GM19463 (cell line): ENCODE measurements at regions not wholly inside any gene's neighbourhood (a gene's known extent, or its start where the extent isn't known, plus 50 kb on each side); places are given as distances from the start of the nearest gene placed in this dataset.

ENCODE experiments used
- ATAC-seq: cut with Tn5 transposase; IDR thresholded peaks from one replicate; pipeline ENCODE4 v1.9.1; 2021; ENCODE audit warnings: mild to moderate bottlenecking, moderate library complexity; ENCODE audit not compliant: unreplicated experiment

DNA sequence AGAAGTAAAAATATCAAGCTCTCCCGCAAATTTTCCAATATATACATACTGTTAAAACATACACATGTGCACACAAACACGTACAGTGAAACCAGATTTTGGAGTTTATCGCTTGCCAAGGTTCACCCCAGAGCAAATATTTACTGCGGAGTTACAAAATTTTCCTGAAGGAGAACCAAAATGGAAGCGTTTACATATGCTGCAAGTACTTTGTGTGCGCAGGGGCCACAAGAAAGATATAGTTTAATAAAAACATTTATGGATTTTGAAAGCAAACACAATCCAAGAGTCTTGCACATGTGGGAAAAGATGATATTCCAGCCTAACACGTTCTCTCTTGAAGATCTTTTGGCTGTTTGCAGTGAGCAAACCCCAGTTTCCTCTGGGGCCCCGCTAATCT is 301.3 kb upstream of the NFE2L3 start:
- no peak for ATAC-seq

DNA sequence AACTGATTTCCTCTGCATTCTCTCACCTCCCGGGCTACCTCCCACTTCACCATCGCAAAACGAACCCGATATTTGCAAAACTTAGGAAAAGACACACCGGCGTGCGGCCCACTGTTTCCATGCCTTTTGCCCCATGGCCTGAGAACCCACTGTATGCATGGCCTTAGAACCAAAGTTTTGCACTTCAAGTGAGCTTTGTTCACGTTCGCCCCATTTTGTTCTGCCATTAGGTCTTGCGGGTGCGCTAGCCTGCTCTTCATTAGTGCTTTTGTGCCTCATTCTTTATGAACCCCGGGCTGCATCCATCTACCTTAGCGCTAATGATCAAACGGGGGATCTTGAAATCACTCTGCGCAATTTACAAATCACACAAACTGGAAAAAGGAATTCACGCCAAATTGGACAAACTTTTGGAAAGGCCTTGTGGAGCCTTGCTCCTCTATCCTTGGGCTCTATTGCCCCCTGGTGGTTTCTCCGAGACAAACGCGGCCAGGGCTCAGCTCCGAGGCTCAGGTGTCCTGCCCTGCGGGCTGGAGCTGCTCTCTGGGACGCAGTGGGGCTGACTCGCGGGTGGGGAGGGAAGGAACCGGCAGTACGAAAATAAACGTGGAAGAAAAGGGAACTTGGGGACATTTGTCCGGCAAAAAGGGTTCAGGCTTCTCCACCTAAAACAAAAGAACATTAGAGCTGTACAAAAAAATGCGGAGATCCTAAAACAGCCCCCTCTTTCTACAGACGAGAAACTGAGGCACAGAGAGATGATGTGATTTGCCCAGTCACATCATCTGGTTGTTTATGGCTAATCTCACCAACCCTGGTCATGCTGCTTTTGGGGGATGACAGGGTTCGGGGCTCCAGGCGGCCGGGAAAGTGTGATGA is 300.4 kb upstream of the NFE2L3 start:
- ATAC-seq = peak; percentile 47

DNA sequence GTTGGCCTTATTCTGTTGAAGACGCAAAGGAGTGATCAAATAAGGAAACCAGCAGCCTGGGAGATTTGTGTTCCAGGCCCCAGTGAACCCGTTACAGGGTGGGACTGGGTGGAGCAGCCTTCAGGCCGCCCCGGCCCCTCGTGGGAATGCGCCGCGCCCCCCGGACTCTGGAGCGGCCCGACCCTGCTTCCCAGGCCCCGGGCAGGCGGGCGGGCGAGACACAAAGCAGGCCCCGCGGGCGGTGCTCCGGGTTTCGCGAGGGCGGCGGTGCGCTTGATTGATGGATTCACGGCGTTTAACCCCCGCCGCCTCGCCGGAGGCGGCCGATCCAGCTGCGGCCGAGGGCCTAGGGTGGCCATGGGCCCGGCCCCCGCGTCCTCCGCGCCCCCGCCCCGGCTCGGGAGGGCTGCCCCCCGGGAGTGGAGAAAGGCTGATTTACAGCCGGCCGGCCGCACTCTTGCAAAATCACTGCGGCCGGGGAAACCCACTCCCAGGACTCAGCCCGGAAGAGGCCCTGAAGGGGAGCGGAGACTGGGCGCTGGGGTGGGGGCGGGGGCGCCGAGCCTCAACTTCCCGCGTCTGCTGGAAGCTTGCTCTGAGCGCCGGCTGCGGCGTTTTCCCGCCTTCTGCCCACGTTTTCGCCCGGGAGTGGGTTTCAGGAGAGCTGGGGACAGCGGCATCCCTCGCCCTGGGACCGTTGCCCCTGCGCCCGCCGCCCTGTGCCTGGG is 299.6 kb upstream of the NFE2L3 start:
- ATAC-seq = no peak

DNA sequence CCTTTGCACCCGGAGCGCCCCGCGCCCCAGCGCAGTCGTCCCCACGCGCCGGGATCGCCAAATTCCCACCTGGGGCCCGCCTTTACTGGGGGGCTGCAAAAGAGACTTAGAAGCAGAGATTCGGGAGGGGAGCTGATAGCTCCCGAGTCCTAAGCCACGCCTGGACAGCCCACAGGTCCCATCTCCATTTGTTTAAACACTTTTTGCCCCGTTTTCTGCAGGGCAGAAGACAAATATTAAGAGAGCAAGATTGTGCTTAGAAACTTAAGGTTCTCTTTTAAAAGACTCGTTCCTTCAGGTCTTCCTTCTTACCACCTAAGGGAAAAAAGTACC is 299.1 kb upstream of the NFE2L3 start:
- ATAC-seq = no peak

DNA sequence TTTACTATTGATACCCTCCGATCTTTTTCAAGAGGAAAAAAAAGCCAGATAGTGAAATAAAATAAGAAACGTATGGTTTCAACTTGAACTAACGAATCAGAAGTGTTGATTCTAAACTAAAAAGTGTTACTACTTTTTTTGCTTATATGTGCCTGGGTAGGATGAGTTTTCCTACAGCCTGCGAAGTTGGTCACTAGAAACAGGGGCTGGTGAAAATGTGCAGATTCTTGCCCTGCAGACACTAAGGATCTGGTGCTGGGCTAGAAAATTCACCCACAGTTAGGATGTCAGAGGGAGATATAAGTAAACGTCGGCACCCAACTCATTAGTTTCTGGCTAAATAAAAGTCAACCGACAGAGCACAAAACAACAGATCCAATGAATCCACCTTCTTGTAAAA is 298.7 kb upstream of the NFE2L3 start:
- no peak for ATAC-seq

DNA sequence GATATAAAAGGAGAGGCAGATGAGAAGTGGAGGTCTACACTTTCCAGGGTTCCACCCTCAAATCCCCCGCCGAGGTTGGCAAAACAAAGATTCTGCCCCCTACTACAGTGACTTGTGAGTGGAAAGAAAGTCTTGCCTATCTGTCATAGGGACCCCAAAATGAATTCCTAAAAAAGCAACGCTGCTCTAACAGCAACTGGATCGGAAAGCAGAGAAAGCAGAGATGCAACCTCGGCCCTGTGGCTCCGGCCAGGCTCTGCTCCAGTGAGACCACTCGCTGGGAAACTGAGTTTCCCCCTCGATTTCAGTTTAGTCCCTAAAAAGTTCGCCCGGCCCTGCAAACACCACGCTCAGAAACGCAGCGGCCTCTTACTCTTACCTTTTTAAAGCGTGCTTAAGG is 297.9 kb upstream of the NFE2L3 start:
- no peak for ATAC-seq

DNA sequence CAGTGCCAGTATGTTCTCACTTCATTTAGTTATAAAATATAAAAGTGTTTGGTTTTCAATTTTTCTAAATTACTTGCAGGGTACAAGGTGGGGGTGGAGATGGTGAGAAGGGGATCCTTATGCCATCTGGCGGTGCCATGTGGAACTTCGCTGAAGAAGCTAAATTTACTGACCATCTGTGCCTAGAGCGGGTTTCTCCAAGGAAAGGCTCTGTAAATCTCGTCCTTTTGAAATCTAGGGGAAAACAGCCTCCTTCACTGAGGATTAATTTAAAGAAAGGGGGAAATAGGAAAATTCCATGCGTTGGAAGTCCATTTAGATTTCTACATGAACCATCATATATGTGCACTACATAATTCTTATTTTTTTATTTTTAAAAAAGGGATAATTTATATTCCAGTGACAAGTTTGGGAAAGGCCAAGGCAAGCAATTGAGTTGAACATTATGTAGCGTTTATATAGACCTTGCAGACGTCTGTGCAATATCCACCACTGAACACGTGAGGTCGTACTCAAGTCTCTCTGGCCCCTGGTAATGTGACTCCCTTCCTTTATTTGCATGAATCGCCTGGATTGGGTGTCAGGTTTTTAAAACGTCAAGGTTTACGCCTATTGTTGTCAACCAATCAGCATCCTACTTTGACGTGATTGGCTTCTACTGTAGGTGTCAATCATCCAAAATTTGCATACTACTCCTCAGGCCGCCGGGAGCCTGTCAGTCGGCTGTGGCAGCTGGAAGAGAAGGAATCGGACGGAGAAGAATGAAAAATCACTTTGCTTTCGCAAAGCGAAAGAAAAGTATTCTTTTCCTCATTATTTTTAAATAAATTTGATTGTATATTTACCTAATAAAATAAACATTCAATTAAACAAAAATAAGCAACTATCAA is 297.1 kb upstream of the NFE2L3 start:
- peak; percentile 31 for ATAC-seq

DNA sequence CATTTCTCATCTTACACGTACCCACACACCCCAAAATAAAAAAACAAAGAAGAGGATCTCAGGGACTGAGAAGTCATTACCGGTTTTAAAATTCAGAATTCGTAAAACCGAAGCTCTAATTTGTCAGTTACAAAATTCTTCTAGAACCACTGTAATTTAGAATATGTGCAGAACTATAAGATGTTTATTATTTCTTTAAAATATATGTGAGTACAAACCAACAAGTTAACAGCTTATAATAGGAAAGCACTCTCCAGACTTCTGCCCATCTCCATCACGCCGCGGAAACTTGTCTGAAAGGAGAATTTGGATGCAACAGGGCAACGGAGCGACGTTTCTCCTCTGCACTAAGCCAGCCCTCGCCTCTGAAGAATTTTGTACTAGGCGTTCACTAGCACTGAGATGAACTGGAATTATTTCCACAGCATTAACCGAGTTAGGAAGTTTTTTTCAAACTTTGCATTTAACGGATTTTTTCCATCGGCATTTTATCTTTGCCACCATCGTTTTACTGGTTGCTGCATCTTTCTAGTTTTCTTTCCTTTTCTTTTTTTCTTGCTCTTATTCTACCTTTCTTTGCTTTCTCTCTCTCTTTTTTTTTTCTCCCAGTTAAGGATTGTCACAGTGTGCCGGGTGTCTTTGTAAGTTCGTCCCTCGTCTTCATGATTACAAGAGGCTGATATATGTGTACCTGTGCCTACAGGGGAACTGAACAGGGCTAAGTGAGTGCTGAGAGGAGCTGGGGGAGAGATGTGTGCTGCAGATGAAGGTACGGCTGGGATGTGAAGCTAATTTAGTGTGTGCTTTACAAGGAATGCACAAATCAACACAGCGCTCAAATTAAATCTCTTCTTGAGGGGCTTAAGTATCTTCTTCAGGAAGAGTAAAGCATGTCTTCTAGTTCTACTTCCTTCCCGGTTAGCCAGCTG is 295.9 kb upstream of the NFE2L3 start:
- ATAC-seq = no peak

DNA sequence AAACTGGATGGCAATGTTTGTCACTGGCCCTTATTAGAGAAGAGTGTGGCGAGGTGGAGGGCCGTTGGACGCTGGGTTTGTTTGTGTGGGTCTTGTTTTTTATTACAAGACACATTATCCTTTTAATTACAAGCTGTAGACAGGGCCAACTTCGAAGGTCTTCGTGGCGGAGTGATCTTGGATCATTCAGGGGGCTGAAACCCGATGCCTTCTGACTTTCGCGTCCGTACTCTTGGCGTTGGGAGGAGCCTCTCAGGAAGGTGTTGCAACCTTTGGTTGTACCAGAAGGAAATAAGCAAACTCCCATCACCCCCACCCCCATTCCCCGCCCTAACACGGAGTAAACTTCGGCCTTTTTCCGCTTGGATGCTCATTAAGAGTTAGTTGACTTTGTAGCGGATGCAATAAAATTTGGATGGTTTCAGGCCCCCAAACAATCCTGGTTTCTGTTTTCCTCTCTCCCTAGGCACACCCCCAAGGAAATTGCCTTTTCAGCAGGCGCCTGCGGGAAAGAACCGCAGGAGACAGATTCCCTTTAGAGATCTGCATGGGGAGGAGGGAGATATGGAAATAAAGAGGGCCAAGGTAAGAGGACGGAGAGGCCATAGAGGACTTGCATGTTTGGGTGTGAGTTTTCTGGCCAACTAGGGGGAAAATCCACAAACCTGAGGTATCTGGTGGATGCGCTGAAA is 294.5 kb upstream of the NFE2L3 start:
- no peak for ATAC-seq

DNA sequence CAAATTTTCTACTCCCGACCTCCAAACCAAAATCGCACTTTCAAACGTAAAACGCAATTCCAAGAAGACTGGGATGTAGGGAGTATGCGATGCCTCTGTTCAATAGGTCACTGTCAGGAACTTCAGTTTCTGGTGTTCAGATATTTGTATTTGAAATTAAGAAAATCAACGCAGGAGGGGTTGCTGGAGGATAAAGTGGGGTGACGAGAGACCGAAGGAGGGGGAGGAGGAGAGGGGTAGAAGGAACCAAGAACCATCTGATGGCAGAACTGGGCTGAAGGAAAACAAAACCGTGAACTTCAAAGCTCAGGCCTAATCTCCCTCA is 293.8 kb upstream of the NFE2L3 start:
- no peak for ATAC-seq

DNA sequence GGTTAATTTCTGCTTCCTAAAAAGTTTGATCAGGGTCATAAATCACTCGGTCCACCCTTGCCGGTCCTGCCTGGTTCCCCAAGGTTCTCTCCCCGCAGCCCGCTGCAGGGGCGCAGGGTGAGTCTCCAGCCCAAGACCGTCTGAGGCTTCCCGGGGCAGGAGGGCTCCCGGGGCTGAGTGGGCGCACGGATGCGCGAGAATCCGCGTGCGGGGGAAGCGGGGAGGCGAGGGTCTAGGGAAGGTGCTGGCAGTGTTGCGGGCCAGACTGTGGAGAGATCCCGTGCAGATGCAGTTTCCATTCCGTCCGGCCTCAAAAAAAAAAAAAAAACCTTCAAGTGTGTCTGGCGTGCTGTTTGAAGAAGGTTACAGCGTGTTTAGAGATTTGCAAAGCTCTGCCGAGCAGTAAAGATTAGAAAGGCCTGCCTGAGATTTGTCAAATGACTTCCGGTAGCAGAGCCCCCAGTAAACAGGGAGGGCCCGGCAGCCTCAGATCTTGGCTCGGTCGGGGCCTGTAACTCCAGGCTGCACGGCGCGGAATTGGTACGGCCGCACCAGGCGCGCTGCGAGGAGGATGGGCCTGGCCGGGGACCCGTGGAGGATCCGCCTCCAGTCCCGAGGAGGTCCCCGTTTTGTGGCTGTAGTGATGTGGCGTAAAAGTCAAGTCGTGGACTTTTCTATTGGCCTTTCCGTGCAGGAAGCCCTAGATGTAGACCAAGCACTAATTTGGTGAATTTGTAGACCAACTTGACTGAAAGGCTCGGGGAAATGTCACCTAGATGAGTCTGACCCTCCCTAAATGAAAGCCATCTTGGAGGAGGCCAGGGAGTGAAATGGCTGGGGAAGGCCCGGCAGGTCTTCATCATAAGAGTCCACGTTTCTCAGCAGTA is 293.2 kb upstream of the NFE2L3 start:
- ATAC-seq = no peak

DNA sequence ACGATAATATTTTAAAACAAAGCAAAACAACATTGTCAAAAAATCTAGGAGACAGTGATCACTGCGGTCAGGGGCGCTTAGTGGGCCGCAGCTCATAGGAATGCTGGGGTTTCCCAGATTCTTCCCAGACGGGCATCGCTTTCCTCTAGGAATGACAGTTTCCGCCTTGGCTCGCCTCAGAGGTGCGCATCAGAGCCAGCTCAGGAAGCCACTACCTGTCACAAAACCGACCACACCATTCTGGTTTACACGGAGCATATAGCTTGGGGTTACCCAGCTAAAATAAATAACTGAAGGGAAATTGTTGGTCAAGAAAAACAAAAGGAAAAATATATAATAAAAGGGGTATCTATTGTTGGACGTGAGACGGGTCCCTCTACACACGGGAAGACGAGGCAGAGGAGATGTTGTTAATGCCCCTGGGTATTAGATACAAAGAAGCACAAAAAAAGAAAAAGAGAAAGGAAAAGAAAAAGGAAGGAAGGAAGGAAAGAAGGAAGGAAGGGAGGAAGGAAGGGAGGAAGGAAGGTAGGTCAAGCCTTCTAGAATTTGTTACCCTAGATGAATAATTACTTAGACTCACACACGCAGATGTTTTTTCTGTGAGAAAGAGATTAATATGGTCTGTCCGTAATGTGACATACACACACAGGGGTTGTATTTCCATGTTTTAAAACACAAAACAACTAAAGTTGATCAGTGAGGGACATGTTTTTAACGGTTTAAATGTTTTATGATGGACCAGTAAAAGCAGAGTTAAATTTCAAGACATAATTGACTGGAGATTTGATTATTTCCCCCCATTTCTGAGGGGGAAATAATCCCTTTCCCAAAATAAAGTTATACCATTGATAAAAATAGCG is 292.4 kb upstream of the NFE2L3 start:
- ATAC-seq = no peak

DNA sequence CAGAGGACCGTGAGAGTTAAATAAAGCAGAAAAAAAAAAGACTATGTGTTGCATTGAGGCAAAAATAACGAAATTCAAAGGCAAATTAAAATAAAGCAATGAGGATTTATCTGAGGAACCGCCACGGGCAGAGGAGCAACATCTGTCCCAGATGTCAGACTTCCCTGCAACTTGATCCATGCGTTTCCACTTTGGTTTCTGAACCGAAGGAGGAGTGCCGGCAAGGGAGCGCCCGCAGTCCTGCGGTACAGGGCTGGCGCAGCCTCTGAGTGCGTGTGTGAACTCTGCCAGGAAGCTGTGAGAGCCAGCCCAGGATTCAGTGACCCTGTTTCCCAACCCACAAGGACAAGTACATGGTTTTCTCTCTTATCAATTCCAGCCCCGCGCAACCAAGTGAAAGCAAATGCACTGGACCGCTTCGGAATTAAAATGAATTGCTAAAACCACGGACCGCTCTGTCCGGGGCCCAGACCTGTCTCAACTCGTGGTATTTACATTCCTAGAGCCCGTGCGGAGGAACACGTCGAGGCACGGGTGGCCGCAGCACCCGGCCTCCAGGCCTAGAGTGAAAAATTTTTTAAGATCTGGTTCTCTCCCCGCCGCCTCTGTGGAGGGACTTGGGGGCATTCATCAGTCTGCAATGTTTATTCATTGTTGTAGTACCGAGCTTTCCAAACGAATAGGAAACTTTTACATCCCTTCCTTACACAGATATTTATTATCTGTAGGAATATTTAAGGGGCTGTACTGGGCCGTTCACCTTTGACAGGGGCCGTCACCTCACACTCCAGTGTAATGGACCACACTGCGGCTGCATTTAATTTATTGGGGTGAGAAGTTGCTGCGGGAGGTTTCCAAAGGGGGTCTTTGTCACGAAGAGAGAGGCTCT is 291.5 kb upstream of the NFE2L3 start:
- no peak for ATAC-seq

DNA sequence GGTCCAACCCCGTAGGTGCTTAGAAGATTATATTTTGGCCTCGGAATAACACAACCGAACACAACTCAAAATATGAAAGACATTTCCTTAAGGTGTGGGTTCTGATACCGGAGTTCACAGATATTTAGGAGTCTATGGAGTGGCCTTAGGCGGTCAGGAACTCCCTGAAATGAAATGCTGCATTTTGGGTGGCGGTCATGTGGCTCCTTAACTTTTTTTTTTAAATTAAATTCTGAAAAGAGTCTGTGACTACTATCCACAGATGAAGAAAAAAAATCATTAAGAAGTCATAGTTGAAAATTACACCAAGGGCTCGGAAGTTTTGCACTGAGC is 290.9 kb upstream of the NFE2L3 start:
- no peak for ATAC-seq

DNA sequence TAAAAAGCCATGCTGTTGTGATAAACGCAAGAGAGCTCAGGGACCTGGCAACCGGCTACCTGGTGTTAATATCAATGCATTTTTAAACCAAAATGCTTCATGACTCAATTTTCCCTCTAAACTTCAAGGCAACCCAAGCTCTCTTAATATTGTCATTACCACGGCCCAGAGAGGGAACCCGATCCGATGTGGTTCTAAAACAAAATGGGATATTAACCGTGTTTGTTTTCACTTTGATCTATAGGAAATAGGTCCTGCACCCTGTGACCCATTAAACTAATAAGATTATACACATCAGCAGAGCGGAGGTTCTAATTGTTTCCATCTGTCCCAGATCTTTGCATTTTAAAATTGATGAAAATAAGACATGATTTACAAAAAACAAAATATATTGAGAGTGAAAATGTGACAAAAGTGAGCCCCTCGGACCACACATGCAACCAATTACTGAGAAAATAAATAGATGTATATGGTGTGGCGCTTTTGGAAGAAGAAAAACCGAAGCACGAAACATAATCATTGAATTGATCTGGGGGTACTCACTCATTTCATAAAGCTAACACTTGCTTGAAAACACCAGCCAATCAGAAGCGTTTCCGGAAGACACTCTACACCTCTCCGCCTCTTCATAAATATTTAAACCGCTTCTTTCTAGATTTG is 290.3 kb upstream of the NFE2L3 start:
- ATAC-seq = no peak

DNA sequence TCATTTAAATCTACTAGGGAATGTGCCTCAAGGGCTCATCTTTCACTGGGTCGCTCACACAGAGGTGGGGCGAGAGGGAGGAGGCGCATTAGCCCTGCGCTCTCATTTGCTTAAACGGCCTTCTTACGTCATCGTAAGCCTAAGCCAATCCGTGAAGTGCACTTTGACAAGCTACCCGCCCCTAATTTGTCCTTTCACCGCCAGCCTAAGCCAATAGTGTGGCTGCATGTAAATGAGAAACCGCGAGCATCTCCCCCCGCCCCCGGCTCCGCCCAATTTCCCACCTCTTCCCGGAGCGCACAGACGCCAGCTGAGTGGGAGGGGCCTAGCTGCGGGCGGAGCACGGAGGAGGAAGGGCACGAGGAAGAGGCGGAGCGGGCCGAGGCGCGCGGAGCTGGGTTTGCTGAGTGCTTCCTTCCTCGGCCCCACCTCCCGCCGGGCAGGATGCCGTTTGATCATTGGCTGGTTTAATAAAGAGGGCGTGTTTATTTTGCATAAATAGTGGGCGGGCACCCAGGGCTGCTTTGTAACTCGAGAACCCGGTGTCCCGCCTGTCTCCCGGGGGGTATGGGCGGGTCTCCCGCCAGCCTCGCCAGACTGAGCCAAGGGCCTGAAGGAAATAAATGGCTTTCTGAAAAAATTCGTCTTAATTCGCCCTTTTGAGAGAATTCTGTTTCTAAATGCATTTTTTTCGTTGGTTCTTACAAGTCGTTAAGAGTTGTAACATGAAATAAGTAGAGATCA is 289.6 kb upstream of the NFE2L3 start:
- peak; percentile 77 for ATAC-seq
